ENCODE measurements at regions not wholly inside any gene's neighbourhood (a gene's known extent, or its start where the extent isn't known, plus 50 kb on each side); places are given as distances from the start of the nearest gene placed in this dataset.

DNA sequence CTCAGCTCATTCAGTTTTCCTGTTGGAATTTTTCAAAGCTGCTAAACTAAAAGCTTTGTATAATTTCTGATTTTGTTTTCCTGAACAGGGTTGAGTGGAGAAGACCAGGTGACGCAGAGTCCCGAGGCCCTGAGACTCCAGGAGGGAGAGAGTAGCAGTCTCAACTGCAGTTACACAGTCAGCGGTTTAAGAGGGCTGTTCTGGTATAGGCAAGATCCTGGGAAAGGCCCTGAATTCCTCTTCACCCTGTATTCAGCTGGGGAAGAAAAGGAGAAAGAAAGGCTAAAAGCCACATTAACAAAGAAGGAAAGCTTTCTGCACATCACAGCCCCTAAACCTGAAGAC, 367.1 kb upstream of the OR4E1 start:
- DNase-seq (ENCODE audit: low read depth, low spot score), result no peak
- no peaks in the 10 kb centered on the region for H3K4me1 ChIP-seq (ENCODE audit: insufficient read depth, insufficient read length)
- TF ChIP-seq SUZ12 (IDR thresholded peaks at IDR 0.05; ENCODE audit: extremely low read depth, insufficient read depth, insufficient read length), result no peak
- TF ChIP-seq YY1 (IDR thresholded peaks at IDR 0.05; ENCODE audit: insufficient read depth, insufficient read length), result no peak
- no peak for TF ChIP-seq ZNF274 (IDR thresholded peaks at IDR 0.05; ENCODE audit: low read depth, low read length)
- no peak overlapping the region for H3K4me3 ChIP-seq (ENCODE audit: insufficient read length, low read depth)
- no peaks in the 10 kb centered on the region for H3K36me3 ChIP-seq (ENCODE audit: insufficient read depth, insufficient read length, low read length)
- no peaks in the 10 kb centered on the region for H3K9me3 ChIP-seq (ENCODE audit: insufficient read depth, low read length)
- no peaks in the 10 kb centered on the region for H3K27me3 ChIP-seq (ENCODE audit: insufficient read depth, insufficient read length)
- no peak overlapping the region for H3K9ac ChIP-seq (ENCODE audit: insufficient read length, low read depth)

DNA sequence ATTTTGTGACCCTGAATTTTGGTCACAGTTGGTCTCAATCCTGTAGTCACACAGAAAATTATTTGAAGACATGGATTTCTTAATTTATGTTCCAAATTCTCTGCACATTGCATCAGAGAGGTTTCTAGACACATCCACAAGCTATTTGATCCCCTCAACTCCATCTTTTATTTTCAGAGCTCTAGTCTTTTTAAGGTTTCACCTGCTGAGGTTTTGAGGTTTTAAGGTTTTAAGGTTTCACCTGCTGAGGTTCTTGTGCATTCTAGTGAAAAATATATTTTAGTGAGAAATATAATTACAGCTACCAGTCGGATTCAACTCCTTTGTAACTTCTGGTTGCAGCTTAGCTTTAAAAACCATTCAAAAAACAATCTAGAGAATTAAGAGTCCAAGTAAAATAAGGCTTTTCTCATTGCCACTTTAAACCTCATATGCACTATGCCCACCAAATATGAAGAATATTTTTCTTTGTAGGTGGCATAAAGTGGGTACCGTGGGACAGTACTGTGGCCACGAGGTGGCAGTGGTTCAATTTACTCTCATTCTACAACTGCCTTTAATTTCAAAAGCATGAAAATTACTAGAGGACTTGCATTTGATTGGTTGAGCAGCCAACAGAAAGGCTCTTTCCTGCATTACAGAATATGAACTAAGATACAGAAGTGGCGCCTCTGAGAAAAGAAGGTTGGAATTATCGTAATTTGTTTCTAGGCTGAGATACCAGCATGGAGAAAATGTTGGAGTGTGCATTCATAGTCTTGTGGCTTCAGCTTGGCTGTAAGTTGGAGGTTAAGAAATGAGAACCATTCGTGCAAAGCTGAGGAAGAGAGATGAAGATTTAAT, 366.5 kb upstream of the OR4E1 start:
- DNase-seq (ENCODE audit: low read depth, low spot score), result no peak
- H3K9ac ChIP-seq (ENCODE audit: insufficient read length, low read depth), result no peak overlapping the region
- no peaks in the 10 kb centered on the region for H3K27me3 ChIP-seq (ENCODE audit: insufficient read depth, insufficient read length)
- H3K36me3 ChIP-seq (ENCODE audit: insufficient read depth, insufficient read length, low read length), result no peaks in the 10 kb centered on the region
- no peaks in the 10 kb centered on the region for H3K4me1 ChIP-seq (ENCODE audit: insufficient read depth, insufficient read length)
- no peaks in the 10 kb centered on the region for H3K9me3 ChIP-seq (ENCODE audit: insufficient read depth, low read length)
- no peak overlapping the region for H3K4me3 ChIP-seq (ENCODE audit: insufficient read length, low read depth)
- TF ChIP-seq YY1 (IDR thresholded peaks at IDR 0.05; ENCODE audit: insufficient read depth, insufficient read length) (no peak), ZNF274 (IDR thresholded peaks at IDR 0.05; ENCODE audit: low read depth, low read length) (no peak), SUZ12 (IDR thresholded peaks at IDR 0.05; ENCODE audit: extremely low read depth, insufficient read depth, insufficient read length) (no peak)

DNA sequence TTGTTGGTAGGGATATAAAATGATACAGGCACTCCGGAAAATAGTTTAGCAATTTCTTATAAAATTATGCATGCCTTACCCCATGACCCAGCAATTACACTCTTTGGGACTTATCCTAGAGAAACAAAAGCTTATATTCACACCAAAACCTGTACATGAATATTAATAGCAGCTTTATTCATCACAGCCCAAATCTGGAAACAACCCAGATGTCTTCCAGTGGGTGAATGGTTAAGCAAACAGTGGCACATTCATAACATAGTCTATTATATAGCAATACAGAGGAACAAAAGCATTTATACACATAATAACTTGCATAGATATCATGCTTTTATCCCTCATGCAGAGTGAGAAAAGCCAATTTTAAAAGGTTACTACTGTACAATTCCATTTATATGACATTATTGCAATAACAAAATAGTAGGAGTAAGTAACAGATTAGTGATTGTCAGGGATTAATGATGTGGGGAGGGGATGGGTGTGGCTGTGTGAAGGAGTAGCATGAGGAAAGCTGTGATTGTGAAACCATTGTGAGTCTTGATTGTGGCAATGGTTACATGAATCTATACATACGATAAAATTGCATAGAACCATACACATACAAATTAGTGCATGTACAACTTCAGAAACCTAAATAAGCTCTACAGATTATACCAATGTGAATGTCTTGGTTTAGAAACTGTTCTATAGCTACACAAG, 363.1 kb upstream of the OR4E1 start:
- H3K4me1 ChIP-seq (ENCODE audit: insufficient read depth, insufficient read length), result no peaks in the 10 kb centered on the region
- no peaks in the 10 kb centered on the region for H3K9me3 ChIP-seq (ENCODE audit: insufficient read depth, low read length)
- H3K9ac ChIP-seq (ENCODE audit: insufficient read length, low read depth), result no peak overlapping the region
- no peak overlapping the region for H3K4me3 ChIP-seq (ENCODE audit: insufficient read length, low read depth)
- no peaks in the 10 kb centered on the region for H3K27me3 ChIP-seq (ENCODE audit: insufficient read depth, insufficient read length)
- H3K36me3 ChIP-seq (ENCODE audit: insufficient read depth, insufficient read length, low read length), result no peaks in the 10 kb centered on the region
- DNase-seq (ENCODE audit: low read depth, low spot score), result no peak
- TF ChIP-seq ZNF274 (IDR thresholded peaks at IDR 0.05; ENCODE audit: low read depth, low read length) (no peak), SUZ12 (IDR thresholded peaks at IDR 0.05; ENCODE audit: extremely low read depth, insufficient read depth, insufficient read length) (no peak)

DNA sequence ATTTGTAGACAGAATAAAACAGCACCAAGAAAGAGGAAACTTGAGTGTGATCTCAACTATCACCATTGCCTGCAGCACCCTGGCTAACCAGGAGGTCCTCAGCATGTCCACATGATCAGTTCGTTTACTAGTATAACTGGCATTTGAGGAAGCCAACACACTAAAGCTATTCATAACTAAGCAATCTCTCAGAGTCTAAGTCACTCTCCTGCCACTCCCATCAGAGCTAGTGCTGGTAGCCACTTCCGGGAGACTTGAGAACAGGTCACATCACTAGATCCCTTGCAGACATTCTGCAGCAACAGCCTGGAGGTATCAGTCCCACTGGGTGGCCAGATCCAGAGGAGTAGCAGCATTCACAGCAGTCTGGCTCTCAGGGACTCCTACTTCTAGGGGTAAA, 352.9 kb upstream of the OR4E1 start:
- no peak for TF ChIP-seq ZNF274 (IDR thresholded peaks at IDR 0.05; ENCODE audit: low read depth, low read length)
- no peak for TF ChIP-seq SUZ12 (IDR thresholded peaks at IDR 0.05; ENCODE audit: extremely low read depth, insufficient read depth, insufficient read length)
- no peak for TF ChIP-seq YY1 (IDR thresholded peaks at IDR 0.05; ENCODE audit: insufficient read depth, insufficient read length)
- Histone ChIP-seq H3K27me3 (ENCODE audit: insufficient read depth, insufficient read length) (no peaks in the 10 kb centered on the region), H3K4me1 (ENCODE audit: insufficient read depth, insufficient read length) (no peaks in the 10 kb centered on the region), H3K36me3 (ENCODE audit: insufficient read depth, insufficient read length, low read length) (no peaks in the 10 kb centered on the region), H3K9ac (ENCODE audit: insufficient read length, low read depth) (no peak overlapping the region), H3K4me3 (ENCODE audit: insufficient read length, low read depth) (no peak overlapping the region), H3K9me3 (ENCODE audit: insufficient read depth, low read length) (no peaks in the 10 kb centered on the region)
- no peak for DNase-seq (ENCODE audit: low read depth, low spot score)

DNA sequence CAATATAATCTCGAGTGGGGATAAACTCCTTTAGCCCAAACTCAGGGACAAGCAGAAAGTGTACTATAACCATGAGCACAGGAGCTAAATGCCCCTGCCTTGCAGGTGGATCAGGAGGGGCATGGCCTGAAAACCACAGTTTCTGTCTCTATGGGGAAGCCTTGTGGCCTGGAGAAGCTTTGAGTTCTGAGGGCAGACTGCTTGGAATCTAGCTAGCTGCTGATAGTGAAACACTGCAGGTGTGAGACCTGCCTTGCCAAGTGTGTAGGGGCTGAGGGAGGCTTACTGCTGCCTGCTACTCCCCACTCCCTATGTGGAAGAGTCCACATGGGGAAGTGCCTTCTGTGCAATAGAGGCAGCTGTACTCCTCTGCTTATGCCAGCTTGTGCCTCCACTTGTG, 352.3 kb upstream of the OR4E1 start:
- Histone ChIP-seq H3K4me3 (ENCODE audit: insufficient read length, low read depth) (no peak overlapping the region), H3K36me3 (ENCODE audit: insufficient read depth, insufficient read length, low read length) (no peaks in the 10 kb centered on the region), H3K9ac (ENCODE audit: insufficient read length, low read depth) (no peak overlapping the region), H3K9me3 (ENCODE audit: insufficient read depth, low read length) (no peaks in the 10 kb centered on the region), H3K27me3 (ENCODE audit: insufficient read depth, insufficient read length) (no peaks in the 10 kb centered on the region), H3K4me1 (ENCODE audit: insufficient read depth, insufficient read length) (no peaks in the 10 kb centered on the region)
- DNase-seq (ENCODE audit: low read depth, low spot score), result no peak
- TF ChIP-seq ZNF274 (IDR thresholded peaks at IDR 0.05; ENCODE audit: low read depth, low read length), result no peak
- no peak for TF ChIP-seq YY1 (IDR thresholded peaks at IDR 0.05; ENCODE audit: insufficient read depth, insufficient read length)
- TF ChIP-seq SUZ12 (IDR thresholded peaks at IDR 0.05; ENCODE audit: extremely low read depth, insufficient read depth, insufficient read length), result no peak

DNA sequence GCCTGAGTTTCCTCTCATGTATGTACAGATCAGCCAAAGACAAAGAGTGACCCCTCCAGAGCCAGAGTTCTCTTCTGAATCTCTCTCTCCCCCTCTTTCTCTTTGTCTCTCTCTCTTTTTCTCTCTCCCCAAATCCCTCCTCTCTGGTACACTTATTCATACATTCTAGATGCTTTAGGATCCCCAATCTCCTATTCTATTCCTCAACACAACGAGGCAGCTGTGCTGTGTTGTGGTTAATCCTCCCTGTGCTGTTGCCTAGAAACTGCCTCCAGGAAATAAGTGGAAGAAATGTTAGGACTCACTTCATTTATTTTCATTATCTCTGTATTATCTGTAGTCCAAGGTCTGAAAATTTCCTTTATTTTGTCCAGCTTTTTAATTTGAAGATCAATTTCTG, 350.5 kb upstream of the OR4E1 start:
- H3K36me3 ChIP-seq (ENCODE audit: insufficient read depth, insufficient read length, low read length), result no peaks in the 10 kb centered on the region
- H3K9ac ChIP-seq (ENCODE audit: insufficient read length, low read depth), result no peak overlapping the region
- no peaks in the 10 kb centered on the region for H3K9me3 ChIP-seq (ENCODE audit: insufficient read depth, low read length)
- no peaks in the 10 kb centered on the region for H3K4me1 ChIP-seq (ENCODE audit: insufficient read depth, insufficient read length)
- no peak for TF ChIP-seq SUZ12 (IDR thresholded peaks at IDR 0.05; ENCODE audit: extremely low read depth, insufficient read depth, insufficient read length)
- TF ChIP-seq ZNF274 (IDR thresholded peaks at IDR 0.05; ENCODE audit: low read depth, low read length), result no peak
- no peak for TF ChIP-seq YY1 (IDR thresholded peaks at IDR 0.05; ENCODE audit: insufficient read depth, insufficient read length)
- no peak overlapping the region for H3K4me3 ChIP-seq (ENCODE audit: insufficient read length, low read depth)
- DNase-seq (ENCODE audit: low read depth, low spot score), result no peak
- H3K27me3 ChIP-seq (ENCODE audit: insufficient read depth, insufficient read length), result no peaks in the 10 kb centered on the region

DNA sequence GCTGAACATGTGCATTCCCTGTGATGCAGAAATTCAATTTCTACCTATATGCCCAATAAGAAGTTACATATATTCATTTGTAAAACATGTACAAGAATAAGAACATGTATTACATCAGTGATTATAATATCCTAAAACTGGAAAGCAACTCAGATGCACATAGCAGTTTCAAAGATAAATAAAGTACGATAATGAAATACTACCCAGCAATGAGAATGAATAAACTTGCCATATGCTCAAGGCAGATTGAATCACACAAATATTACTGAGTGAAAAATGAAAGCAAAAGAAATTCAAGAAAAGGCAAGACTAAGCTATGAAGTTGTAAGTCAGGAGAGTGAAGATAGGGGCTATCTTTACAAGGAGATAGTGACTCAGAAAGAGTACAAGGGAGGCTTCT, 345.3 kb upstream of the OR4E1 start:
- no peaks in the 10 kb centered on the region for H3K36me3 ChIP-seq (ENCODE audit: insufficient read depth, insufficient read length, low read length)
- no peaks in the 10 kb centered on the region for H3K4me1 ChIP-seq (ENCODE audit: insufficient read depth, insufficient read length)
- no peak overlapping the region for H3K9ac ChIP-seq (ENCODE audit: insufficient read length, low read depth)
- H3K4me3 ChIP-seq (ENCODE audit: insufficient read length, low read depth), result no peak overlapping the region
- no peaks in the 10 kb centered on the region for H3K27me3 ChIP-seq (ENCODE audit: insufficient read depth, insufficient read length)
- DNase-seq (ENCODE audit: low read depth, low spot score), result no peak
- H3K9me3 ChIP-seq (ENCODE audit: insufficient read depth, low read length), result no peaks in the 10 kb centered on the region
- no peak for TF ChIP-seq YY1 (IDR thresholded peaks at IDR 0.05; ENCODE audit: insufficient read depth, insufficient read length)

Measured in NT2/D1 (cell line).